ENCODE measurements at regions not wholly inside any gene's neighbourhood (a gene's known extent, or its start where the extent isn't known, plus 50 kb on each side); places are given as distances from the start of the nearest gene placed in this dataset.
"Not testable (repeated sequence)": the region's sequence is repeated elsewhere in the genome, so short reads cannot be mapped to it uniquely, and the experiment has no call there.

GRCh38 chrX:122221810-122222209 is 962.3 kb upstream of the GRIA3 start:
- DNase-seq (ENCODE audit: low spot score); intact Hi-C loops (cut with DNase I): not testable (repeated sequence)

- DNase-seq (ENCODE audit: low spot score); intact Hi-C loops (cut with DNase I): not testable (repeated sequence)
Measured at GRCh38 chrX:122224137-122224536, 959.9 kb upstream of the GRIA3 start.

- DNase-seq (ENCODE audit: low spot score), result no peak
- intact Hi-C loops (cut with DNase I), result no loop called here
Measured at GRCh38 chrX:122238801-122239200, 945.3 kb upstream of the GRIA3 start.

- no peak for DNase-seq (ENCODE audit: low spot score)
- intact Hi-C loops (cut with DNase I), result no loop called here
Measured at GRCh38 chrX:122241959-122242358, 942.1 kb upstream of the GRIA3 start.

- intact Hi-C loops (cut with DNase I), result no loop called here
Measured at GRCh38 chrX:122244080-122244479, 940.0 kb upstream of the GRIA3 start.

GRCh38 chrX:122245175-122245574 is 938.9 kb upstream of the GRIA3 start:
- intact Hi-C loops (cut with DNase I), result no loop called here

More at GRCh38 chrX:122244080-122244479, 940.0 kb upstream of the GRIA3 start:
- DNase-seq (ENCODE audit: low spot score), result no peak

GRCh38 chrX:122245943-122246342 is 938.1 kb upstream of the GRIA3 start:
- no peak for DNase-seq (ENCODE audit: low spot score)
- intact Hi-C loops (cut with DNase I), result no loop called here

More at GRCh38 chrX:122245175-122245574, 938.9 kb upstream of the GRIA3 start:
- no peak for DNase-seq (ENCODE audit: low spot score)

- no peak for DNase-seq (ENCODE audit: low spot score)
- intact Hi-C loops (cut with DNase I), result no loop called here
Measured at GRCh38 chrX:122246937-122247336, 937.1 kb upstream of the GRIA3 start.

GRCh38 chrX:122248681-122249080 is 935.4 kb upstream of the GRIA3 start:
- DNase-seq (ENCODE audit: low spot score), result no peak

GRCh38 chrX:122252454-122252853 is 931.6 kb upstream of the GRIA3 start:
- no peak for DNase-seq (ENCODE audit: low spot score)
- intact Hi-C loops (cut with DNase I), result no loop called here

More at GRCh38 chrX:122248681-122249080, 935.4 kb upstream of the GRIA3 start:
- intact Hi-C loops (cut with DNase I), result no loop called here

GRCh38 chrX:122268353-122268752 is 915.7 kb upstream of the GRIA3 start:
- intact Hi-C loops (cut with DNase I), result no loop called here
- DNase-seq (ENCODE audit: low spot score), result no peak

- no peak for DNase-seq (ENCODE audit: low spot score)
- intact Hi-C loops (cut with DNase I), result no loop called here
Measured at GRCh38 chrX:122269243-122269781, 914.8 kb upstream of the GRIA3 start.

- no peak for DNase-seq (ENCODE audit: low spot score)
- intact Hi-C loops (cut with DNase I), result no loop called here
Measured at GRCh38 chrX:122270809-122271494, 913.1 kb upstream of the GRIA3 start.

- DNase-seq (ENCODE audit: low spot score), result no peak
- intact Hi-C loops (cut with DNase I), result no loop called here
Measured at GRCh38 chrX:122272011-122272410, 912.1 kb upstream of the GRIA3 start.

- no peak for DNase-seq (ENCODE audit: low spot score)
- intact Hi-C loops (cut with DNase I), result no loop called here
Measured at GRCh38 chrX:122279746-122280145, 904.3 kb upstream of the GRIA3 start.

GRCh38 chrX:122299822-122300221 is 884.3 kb upstream of the GRIA3 start:
- intact Hi-C loops (cut with DNase I), result not testable (repeated sequence)

GRCh38 chrX:122301491-122301890 is 882.6 kb upstream of the GRIA3 start:
- intact Hi-C loops (cut with DNase I), result no loop called here
- no peak for DNase-seq (ENCODE audit: low spot score)

More at GRCh38 chrX:122299822-122300221, 884.3 kb upstream of the GRIA3 start:
- not testable (repeated sequence) for DNase-seq (ENCODE audit: low spot score)

- intact Hi-C loops (cut with DNase I), result no loop called here
- no peak for DNase-seq (ENCODE audit: low spot score)
Measured at GRCh38 chrX:122303761-122304160, 880.3 kb upstream of the GRIA3 start.

GRCh38 chrX:122344816-122345215 is 839.3 kb upstream of the GRIA3 start:
- no peak for DNase-seq (ENCODE audit: low spot score)
- intact Hi-C loops (cut with DNase I), result no loop called here

GRCh38 chrX:122363112-122363795 is 820.8 kb upstream of the GRIA3 start:
- intact Hi-C loops (cut with DNase I), result no loop called here
- DNase-seq (ENCODE audit: low spot score), result no peak

GRCh38 chrX:122375533-122375932 is 808.5 kb upstream of the GRIA3 start:
- DNase-seq (ENCODE audit: low spot score); intact Hi-C loops (cut with DNase I): not testable (repeated sequence)

All from cardiac septum (tissue), 1 donor.